ENCODE measurements at regions not wholly inside any gene's neighbourhood (a gene's known extent, or its start where the extent isn't known, plus 50 kb on each side); places are given as distances from the start of the nearest gene placed in this dataset.

DNA sequence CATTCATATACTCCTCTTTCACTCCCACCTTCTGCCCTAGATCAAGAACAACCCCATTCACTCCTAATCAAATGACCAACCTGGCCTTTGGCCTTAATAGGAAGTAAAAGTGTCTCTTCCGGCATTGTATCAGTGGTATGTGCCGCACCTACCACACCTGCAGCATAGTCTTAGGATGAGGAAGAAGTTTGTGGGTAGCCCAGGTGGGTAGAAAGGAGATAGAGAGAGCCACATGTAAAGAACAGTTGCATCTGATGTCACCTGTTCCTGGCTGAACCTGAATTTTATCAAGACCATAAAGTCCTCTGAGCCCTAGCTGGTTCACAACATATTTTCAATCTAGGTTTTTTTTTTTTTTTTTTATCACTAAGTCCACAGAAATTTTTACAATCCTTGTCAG, 55.5 kb upstream of the PTPN12 start:
- TF ChIP-seq, protein P1, sequence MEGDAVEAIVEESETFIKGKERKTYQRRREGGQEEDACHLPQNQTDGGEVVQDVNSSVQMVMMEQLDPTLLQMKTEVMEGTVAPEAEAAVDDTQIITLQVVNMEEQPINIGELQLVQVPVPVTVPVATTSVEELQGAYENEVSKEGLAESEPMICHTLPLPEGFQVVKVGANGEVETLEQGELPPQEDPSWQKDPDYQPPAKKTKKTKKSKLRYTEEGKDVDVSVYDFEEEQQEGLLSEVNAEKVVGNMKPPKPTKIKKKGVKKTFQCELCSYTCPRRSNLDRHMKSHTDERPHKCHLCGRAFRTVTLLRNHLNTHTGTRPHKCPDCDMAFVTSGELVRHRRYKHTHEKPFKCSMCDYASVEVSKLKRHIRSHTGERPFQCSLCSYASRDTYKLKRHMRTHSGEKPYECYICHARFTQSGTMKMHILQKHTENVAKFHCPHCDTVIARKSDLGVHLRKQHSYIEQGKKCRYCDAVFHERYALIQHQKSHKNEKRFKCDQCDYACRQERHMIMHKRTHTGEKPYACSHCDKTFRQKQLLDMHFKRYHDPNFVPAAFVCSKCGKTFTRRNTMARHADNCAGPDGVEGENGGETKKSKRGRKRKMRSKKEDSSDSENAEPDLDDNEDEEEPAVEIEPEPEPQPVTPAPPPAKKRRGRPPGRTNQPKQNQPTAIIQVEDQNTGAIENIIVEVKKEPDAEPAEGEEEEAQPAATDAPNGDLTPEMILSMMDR (conservative IDR thresholded peaks at IDR 0.05; ENCODE audit: low read depth, low read length) = no peak
- no peak for TF ChIP-seq EZH2 (IDR thresholded peaks at IDR 0.05; ENCODE audit: borderline replicate concordance, low read depth, low read length, poor library complexity, severe bottlenecking)

Measured in A673 (cell line).